Activated T-helper 1 cell treated with anti-CD3 and anti-CD28 coated beads, Interleukin-12 subunit alpha, Interleukin-12 subunit beta, Interleukin-2, Interleukin-4 antibody, amounts not matched to agents 30 ng/mL and 10 ng/mL and 1 ng/mL, durations not matched to agents 14 hours and 24 hours and 36 hours (primary cell): ENCODE measurements at regions not wholly inside any gene's neighbourhood (a gene's known extent, or its start where the extent isn't known, plus 50 kb on each side); places are given as distances from the start of the nearest gene placed in this dataset.

ENCODE experiments used
- DNase-seq: peaks from one replicate; pipeline ENCODE4 v3.0.0; 2021; ENCODE audit warnings: low spot score
- H3K27ac Mint-ChIP-seq: one replicate; pipeline ENCODE4 v1.8.0; 2021; ENCODE audit warnings: mild to moderate bottlenecking, mixed read lengths
- H3K27me3 Mint-ChIP-seq: one replicate; pipeline ENCODE4 v1.8.0; 2022; ENCODE audit warnings: mild to moderate bottlenecking, moderate library complexity, mixed read lengths; ENCODE audit not compliant: insufficient read depth
- H3K36me3 Mint-ChIP-seq: one replicate; pipeline ENCODE4 v1.8.0; 2021; ENCODE audit warnings: low read depth, mixed read lengths
- H3K4me1 Mint-ChIP-seq: one replicate; pipeline ENCODE4 v1.8.0; 2021; ENCODE audit warnings: low read depth, mixed read lengths
- H3K4me3 Mint-ChIP-seq: one replicate; pipeline ENCODE4 v1.8.0; 2021; ENCODE audit warnings: mild to moderate bottlenecking, moderate library complexity, mixed read lengths
- H3K9me3 Mint-ChIP-seq: one replicate; pipeline ENCODE4 v1.8.0; 2021; ENCODE audit warnings: mixed read lengths
- intact Hi-C: fragments of 100-400 bp; cut with micrococcal nuclease; formaldehyde crosslinking; loops from one replicate; pipeline ENCODE4 v1.15.1; 2024

GRCh38 chr15:69860921-69861320 lies 236.8 kb downstream of the TLE3 start:
- DNase-seq, result no peak
- H3K36me3 Mint-ChIP-seq, result no peaks in the 10 kb centered on the region
- peaks cover 17% of the 10 kb centered on the region for H3K27me3 Mint-ChIP-seq
- intact Hi-C loops, result no loop called here
- no peak overlapping the region for H3K27ac Mint-ChIP-seq
- peaks cover 4% of the 10 kb centered on the region for H3K9me3 Mint-ChIP-seq
- no peak overlapping the region for H3K4me3 Mint-ChIP-seq
- H3K4me1 Mint-ChIP-seq, result no peaks in the 10 kb centered on the region

GRCh38 chr15:69861331-69862171 lies 236.2 kb downstream of the TLE3 start:
- H3K9me3 Mint-ChIP-seq, result peaks cover 4% of the 10 kb centered on the region
- no peaks in the 10 kb centered on the region for H3K36me3 Mint-ChIP-seq

GRCh38 chr15:69862540-69862939 lies 235.2 kb downstream of the TLE3 start:
- H3K27ac Mint-ChIP-seq, result no peak overlapping the region
- H3K27me3 Mint-ChIP-seq, result peaks cover 17% of the 10 kb centered on the region
- intact Hi-C loops, result no loop called here
- peaks cover 4% of the 10 kb centered on the region for H3K9me3 Mint-ChIP-seq
- H3K36me3 Mint-ChIP-seq, result no peaks in the 10 kb centered on the region
- DNase-seq, result no peak
- H3K4me3 Mint-ChIP-seq, result no peak overlapping the region
- H3K4me1 Mint-ChIP-seq, result no peaks in the 10 kb centered on the region

More at GRCh38 chr15:69861331-69862171, 236.2 kb downstream of the TLE3 start:
- DNase-seq, result no peak
- Mint-ChIP-seq H3K27ac (no peak overlapping the region), H3K27me3 (peaks cover 17% of the 10 kb centered on the region), H3K4me1 (no peaks in the 10 kb centered on the region), H3K4me3 (no peak overlapping the region)
- intact Hi-C loops, result no loop called here

GRCh38 chr15:69863446-69863845 lies 234.3 kb downstream of the TLE3 start:
- Mint-ChIP-seq H3K27ac (no peak overlapping the region), H3K4me1 (no peaks in the 10 kb centered on the region), H3K9me3 (peaks cover 4% of the 10 kb centered on the region), H3K27me3 (peaks cover 17% of the 10 kb centered on the region), H3K4me3 (no peak overlapping the region), H3K36me3 (no peaks in the 10 kb centered on the region)
- intact Hi-C loops, result no loop called here
- no peak for DNase-seq

- DNase-seq, result no peak
- Mint-ChIP-seq H3K4me3 (no peak overlapping the region), H3K27me3 (peaks cover 16% of the 10 kb centered on the region), H3K4me1 (no peaks in the 10 kb centered on the region), H3K36me3 (no peaks in the 10 kb centered on the region), H3K27ac (no peak overlapping the region), H3K9me3 (peaks cover 4% of the 10 kb centered on the region)
- intact Hi-C loops, result no loop called here
Measured at GRCh38 chr15:69865369-69865768, 232.3 kb downstream of the TLE3 start.

GRCh38 chr15:69868756-69869155 lies 229.0 kb downstream of the TLE3 start:
- H3K36me3 Mint-ChIP-seq, result no peaks in the 10 kb centered on the region
- H3K27me3 Mint-ChIP-seq, result peaks cover 12% of the 10 kb centered on the region
- intact Hi-C loops, result no loop called here
- H3K9me3 Mint-ChIP-seq, result peaks cover 12% of the 10 kb centered on the region
- H3K4me1 Mint-ChIP-seq, result no peaks in the 10 kb centered on the region
- H3K4me3 Mint-ChIP-seq, result no peak overlapping the region
- no peak for DNase-seq
- H3K27ac Mint-ChIP-seq, result no peak overlapping the region

GRCh38 chr15:69869291-69869690 lies 228.4 kb downstream of the TLE3 start:
- Mint-ChIP-seq H3K27me3 (peaks cover 12% of the 10 kb centered on the region), H3K9me3 (peaks cover 17% of the 10 kb centered on the region), H3K27ac (no peak overlapping the region), H3K4me3 (no peak overlapping the region), H3K4me1 (no peaks in the 10 kb centered on the region), H3K36me3 (no peaks in the 10 kb centered on the region)
- intact Hi-C loops, result no loop called here
- no peak for DNase-seq

- intact Hi-C loops, result no loop called here
- Mint-ChIP-seq H3K27me3 (peaks cover 12% of the 10 kb centered on the region), H3K36me3 (no peaks in the 10 kb centered on the region), H3K4me3 (no peak overlapping the region), H3K27ac (no peak overlapping the region), H3K4me1 (no peaks in the 10 kb centered on the region), H3K9me3 (peaks cover 17% of the 10 kb centered on the region)
- DNase-seq, result no peak
Measured at GRCh38 chr15:69869881-69870505, 227.7 kb downstream of the TLE3 start.

- Mint-ChIP-seq H3K4me1 (no peaks in the 10 kb centered on the region), H3K27me3 (peaks cover 16% of the 10 kb centered on the region), H3K4me3 (no peak overlapping the region), H3K9me3 (peaks cover 14% of the 10 kb centered on the region), H3K36me3 (no peaks in the 10 kb centered on the region), H3K27ac (no peak overlapping the region)
- no peak for DNase-seq
- intact Hi-C loops, result no loop called here
Measured at GRCh38 chr15:69871511-69872134, 226.1 kb downstream of the TLE3 start.

- no peak for DNase-seq
- intact Hi-C loops, result no loop called here
- no peaks in the 10 kb centered on the region for H3K4me1 Mint-ChIP-seq
- H3K36me3 Mint-ChIP-seq, result no peaks in the 10 kb centered on the region
- no peak overlapping the region for H3K27ac Mint-ChIP-seq
- peaks cover 14% of the 10 kb centered on the region for H3K9me3 Mint-ChIP-seq
- H3K4me3 Mint-ChIP-seq, result no peak overlapping the region
- H3K27me3 Mint-ChIP-seq, result peaks cover 15% of the 10 kb centered on the region
Measured at GRCh38 chr15:69873807-69874206, 223.9 kb downstream of the TLE3 start.

GRCh38 chr15:69874321-69874720 lies 223.4 kb downstream of the TLE3 start:
- Mint-ChIP-seq H3K4me1 (no peaks in the 10 kb centered on the region), H3K36me3 (no peaks in the 10 kb centered on the region), H3K9me3 (peaks cover 14% of the 10 kb centered on the region), H3K4me3 (no peak overlapping the region), H3K27ac (no peak overlapping the region), H3K27me3 (peaks cover 13% of the 10 kb centered on the region)
- intact Hi-C loops, result no loop called here
- no peak for DNase-seq

- Mint-ChIP-seq H3K4me1 (no peaks in the 10 kb centered on the region), H3K9me3 (peaks cover 14% of the 10 kb centered on the region), H3K36me3 (no peaks in the 10 kb centered on the region), H3K27me3 (peaks cover 7% of the 10 kb centered on the region), H3K27ac (no peak overlapping the region), H3K4me3 (no peak overlapping the region)
- DNase-seq, result no peak
- intact Hi-C loops, result no loop called here
Measured at GRCh38 chr15:69876064-69876940, 221.4 kb downstream of the TLE3 start.
